ENCODE measurements at regions not wholly inside any gene's neighbourhood (a gene's known extent, or its start where the extent isn't known, plus 50 kb on each side); places are given as distances from the start of the nearest gene placed in this dataset.
"Not testable (repeated sequence)": the region's sequence is repeated elsewhere in the genome, so short reads cannot be mapped to it uniquely, and the experiment has no call there.

DNA sequence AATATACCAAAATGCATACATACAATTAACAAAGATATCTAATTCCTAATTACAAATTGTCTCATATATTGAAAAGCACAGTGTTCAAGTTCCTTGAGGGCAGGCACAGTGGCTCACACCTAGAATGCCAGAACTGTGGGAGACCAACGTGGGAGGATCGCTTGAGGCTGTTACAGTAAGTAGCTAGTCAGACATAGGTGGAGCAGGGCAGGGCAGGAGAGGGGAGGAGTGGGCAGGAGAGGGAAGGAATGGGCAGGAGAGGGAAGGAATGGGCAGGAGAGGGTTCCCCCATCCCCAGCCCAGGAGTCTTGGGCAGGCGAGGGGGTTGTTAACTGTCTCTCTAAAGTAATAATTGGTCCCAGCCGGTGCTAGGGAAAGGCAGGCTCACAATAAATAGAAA lies 325.9 kb downstream of the GOLGA6L6 start:
- H3K4me1 ChIP-seq (replicated peaks); H3K4me3 ChIP-seq; H3K9me3 ChIP-seq; H3K27me3 ChIP-seq (replicated peaks; ENCODE audit: insufficient read depth); H3K36me3 ChIP-seq; DNase-seq (ENCODE audit: low spot score); intact Hi-C loops (cut with DNase I); H3K27ac ChIP-seq: not testable (repeated sequence)
- 75% methylated on average over 4 of the region's 4 CpGs for WGBS

DNA sequence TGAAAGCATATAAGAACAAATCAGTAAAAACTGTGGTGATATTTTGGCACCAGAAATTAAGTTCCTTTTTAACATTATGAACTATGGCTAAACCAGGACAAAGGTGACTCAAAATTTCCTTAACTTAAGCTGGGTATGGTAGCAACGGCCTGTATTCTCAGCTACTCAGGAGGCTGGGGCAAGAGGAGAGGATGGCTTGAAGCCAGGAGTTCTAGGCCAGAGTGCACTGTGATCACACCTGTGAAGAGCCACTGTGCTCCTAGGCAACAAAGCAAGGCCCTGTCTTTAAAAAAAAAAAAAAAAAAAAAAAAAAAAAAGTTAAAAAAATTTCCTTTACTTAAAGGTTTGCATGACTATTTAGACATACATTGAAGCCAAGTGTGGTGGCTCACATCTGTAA lies 327.5 kb downstream of the GOLGA6L6 start:
- WGBS: 60% methylated on average over 1 of the region's 1 CpG

DNA sequence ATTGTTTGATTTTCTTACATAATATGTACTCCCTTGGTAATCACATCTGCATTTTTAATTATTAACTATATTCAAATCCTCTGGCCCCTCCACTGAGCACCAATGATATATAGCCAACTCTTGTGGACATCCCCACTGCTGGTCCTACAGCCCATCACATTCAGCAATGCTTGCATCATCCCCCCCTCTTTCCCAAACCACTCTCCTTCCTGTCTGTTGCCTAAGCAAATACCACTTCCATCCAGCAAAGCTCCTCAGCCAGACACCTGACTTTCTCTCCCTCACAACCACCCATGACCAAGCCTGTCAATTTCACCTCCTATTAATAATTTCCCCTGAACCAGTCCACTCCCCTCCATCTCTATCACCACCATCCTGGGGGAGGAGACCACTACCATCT lies 330.1 kb downstream of the GOLGA6L6 start:
- H3K4me1 ChIP-seq (replicated peaks); H3K9me3 ChIP-seq; H3K27me3 ChIP-seq (replicated peaks; ENCODE audit: insufficient read depth); DNase-seq (ENCODE audit: low spot score); intact Hi-C loops (cut with DNase I); H3K27ac ChIP-seq; H3K36me3 ChIP-seq; H3K4me3 ChIP-seq: not testable (repeated sequence)

More for the DNA sequence above, 327.5 kb downstream of the GOLGA6L6 start:
- H3K27me3 ChIP-seq (replicated peaks; ENCODE audit: insufficient read depth); DNase-seq (ENCODE audit: low spot score); H3K27ac ChIP-seq; intact Hi-C loops (cut with DNase I); H3K4me1 ChIP-seq (replicated peaks); H3K9me3 ChIP-seq; H3K4me3 ChIP-seq; H3K36me3 ChIP-seq: not testable (repeated sequence)

DNA sequence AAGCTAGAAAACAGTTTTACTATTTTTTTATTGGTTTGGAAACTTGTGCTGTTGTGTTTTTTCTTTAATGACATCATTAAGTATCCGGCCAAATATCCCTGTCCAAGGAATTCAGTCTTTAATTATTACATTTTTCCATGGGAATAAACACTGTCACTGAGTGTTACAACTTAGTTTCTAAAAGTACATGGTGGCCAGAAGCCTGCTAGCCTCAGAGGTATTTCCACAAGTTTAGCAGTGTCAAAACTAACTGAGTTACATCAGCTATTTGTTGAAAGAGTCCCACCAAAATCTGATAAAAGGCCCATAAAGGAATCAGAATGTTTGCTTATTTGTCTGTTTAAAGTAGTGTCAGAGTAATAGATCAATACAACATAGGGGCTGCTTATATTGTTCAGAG lies 331.6 kb downstream of the GOLGA6L6 start:
- H3K36me3 ChIP-seq; intact Hi-C loops (cut with DNase I); H3K4me1 ChIP-seq (replicated peaks); H3K27ac ChIP-seq; H3K4me3 ChIP-seq; H3K27me3 ChIP-seq (replicated peaks; ENCODE audit: insufficient read depth); H3K9me3 ChIP-seq; DNase-seq (ENCODE audit: low spot score): not testable (repeated sequence)
- 51% methylated on average over 1 of the region's 1 CpG for WGBS

DNA sequence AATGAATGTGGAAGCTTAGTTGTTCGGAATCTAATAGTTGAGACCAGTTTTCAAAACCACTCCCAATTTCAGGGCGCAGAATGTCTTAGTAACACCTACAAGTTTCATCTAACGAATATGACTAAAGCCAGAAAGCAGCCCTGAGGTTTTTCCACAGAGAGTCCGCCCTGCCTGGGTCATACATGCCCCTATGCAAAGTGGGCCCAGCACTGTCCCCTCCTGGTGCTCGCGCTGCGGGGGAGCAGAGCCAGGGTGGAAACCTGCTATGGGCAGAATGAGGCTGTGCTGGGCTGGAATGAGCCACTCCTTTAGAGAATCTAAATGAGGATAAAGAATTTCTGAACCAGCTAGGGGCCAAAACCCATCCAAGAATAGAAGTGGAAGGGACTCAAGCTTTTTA lies 334.0 kb downstream of the GOLGA6L6 start:
- DNase-seq (ENCODE audit: low spot score); intact Hi-C loops (cut with DNase I): not testable (repeated sequence)
- WGBS: 86% methylated on average over 7 of the region's 7 CpGs

DNA sequence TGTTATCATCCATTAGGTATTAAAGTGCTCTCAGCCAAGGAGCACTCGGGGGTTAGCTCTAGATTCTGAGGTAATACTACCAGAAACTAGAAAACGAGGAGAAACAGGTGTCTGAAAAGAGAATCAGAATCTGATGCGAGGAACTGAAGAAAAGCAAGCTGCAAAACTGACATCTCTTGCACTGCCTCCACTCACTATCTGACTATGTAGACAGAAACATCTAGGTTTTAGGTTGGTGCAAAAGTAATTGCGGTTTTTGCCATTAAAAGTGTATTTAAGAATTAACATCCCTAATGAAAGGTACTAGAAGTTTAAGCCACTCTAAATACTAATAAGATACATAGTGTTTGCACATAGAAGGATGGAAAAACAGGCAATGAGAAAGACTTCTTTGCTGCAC lies 334.4 kb downstream of the GOLGA6L6 start:
- H3K36me3 ChIP-seq; H3K4me3 ChIP-seq; H3K27ac ChIP-seq; DNase-seq (ENCODE audit: low spot score); H3K9me3 ChIP-seq; H3K27me3 ChIP-seq (replicated peaks; ENCODE audit: insufficient read depth); intact Hi-C loops (cut with DNase I); H3K4me1 ChIP-seq (replicated peaks): not testable (repeated sequence)
- 70% methylated on average over 4 of the region's 4 CpGs for WGBS

More for the DNA sequence above, 334.0 kb downstream of the GOLGA6L6 start:
- H3K9me3 ChIP-seq; H3K36me3 ChIP-seq; H3K4me3 ChIP-seq; H3K4me1 ChIP-seq (replicated peaks); H3K27me3 ChIP-seq (replicated peaks; ENCODE audit: insufficient read depth); H3K27ac ChIP-seq: not testable (repeated sequence)

DNA sequence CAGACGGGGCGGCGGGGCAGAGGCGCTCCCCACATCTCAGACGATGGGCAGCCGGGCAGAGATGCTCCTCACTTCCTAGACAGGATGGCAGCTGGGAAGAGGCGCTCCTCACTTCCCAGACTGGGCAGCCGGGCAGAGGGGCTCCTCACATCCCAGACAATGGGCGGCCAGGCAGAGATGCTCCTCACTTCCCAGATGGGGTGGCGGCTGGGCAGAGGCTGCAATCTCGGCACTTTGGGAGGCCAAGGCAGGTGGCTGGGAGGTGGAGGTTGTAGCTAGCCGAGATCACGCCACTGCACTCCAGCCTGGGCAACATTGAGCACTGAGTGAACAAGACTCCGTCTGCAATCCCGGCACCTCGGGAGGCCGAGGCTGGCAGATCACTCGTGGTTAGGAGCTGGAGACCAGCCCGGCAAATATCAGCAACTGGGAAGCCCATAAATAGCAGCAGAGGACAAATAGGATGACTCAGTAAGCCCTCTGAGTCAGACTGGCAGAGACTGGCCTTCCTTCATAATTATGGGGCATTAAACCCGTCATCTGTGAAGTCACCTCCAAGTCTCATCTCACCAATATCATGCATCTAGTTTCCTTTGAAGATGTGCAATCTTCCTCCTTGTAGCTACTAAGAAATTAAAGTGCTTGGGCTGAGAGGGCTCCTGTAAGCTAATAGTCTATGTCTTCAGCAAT lies 337.3 kb downstream of the GOLGA6L6 start:
- intact Hi-C loops (cut with DNase I); H3K4me1 ChIP-seq (replicated peaks); H3K4me3 ChIP-seq; H3K36me3 ChIP-seq; H3K9me3 ChIP-seq; H3K27me3 ChIP-seq (replicated peaks; ENCODE audit: insufficient read depth); H3K27ac ChIP-seq; DNase-seq (ENCODE audit: low spot score): not testable (repeated sequence)
- 79% methylated on average over 18 of the region's 20 CpGs for WGBS

DNA sequence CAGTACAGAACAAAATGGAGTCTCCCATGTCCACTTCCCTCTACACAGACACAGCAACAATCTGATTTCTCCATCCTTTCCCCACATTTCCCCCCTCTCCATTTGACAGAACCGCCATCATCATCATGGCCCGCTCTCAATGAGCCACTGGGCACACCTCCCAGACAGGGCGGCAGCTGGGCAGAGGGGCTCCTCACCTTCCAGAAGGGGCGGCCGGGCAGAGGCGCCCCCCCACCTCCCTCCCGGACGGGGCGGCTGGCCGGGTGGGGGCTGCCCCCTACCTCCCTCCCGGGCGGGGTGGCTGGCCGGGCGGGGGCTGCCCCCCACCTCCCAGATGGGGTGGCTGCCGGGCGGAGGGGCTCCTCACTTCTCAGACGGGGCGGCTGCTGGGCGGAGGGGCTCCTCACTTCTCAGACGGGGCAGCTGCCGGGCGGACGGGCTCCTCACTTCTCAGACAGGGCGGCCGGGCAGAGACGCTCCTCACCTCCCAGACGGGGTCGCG lies 337.9 kb downstream of the GOLGA6L6 start:
- H3K36me3 ChIP-seq; H3K9me3 ChIP-seq; H3K27ac ChIP-seq; DNase-seq (ENCODE audit: low spot score); H3K4me1 ChIP-seq (replicated peaks); H3K27me3 ChIP-seq (replicated peaks; ENCODE audit: insufficient read depth); intact Hi-C loops (cut with DNase I); H3K4me3 ChIP-seq: not testable (repeated sequence)
- 92% methylated on average over 18 of the region's 29 CpGs for WGBS

DNA sequence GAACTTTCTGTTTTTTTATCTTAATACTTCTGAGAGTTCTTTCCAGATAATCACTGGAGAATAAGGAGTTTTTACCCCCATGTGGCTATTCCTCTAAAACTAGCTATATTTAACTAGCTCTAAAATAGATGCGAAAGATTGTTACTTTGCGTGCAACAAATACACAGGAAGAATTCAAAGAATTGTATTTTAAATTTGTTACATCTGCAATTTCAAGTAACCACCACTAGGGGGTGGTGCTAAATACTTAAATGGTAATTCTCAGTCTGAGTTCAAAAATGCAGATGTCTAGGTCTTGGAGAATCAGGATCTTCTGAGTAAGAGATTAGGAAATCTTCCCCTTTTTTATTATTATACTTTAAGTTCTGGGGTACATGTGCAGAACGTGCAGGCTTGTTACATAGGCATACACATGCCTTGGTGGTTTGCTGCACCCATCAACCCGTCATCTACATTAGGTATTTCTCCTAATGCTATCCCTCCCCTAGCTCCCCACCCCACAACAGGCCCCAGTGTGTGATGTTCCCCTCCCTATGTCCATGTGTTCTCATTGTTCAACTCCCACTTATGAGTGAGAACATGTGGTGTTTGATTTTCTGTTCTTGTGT lies 346.9 kb downstream of the GOLGA6L6 start:
- WGBS: 72% methylated on average over 4 of the region's 4 CpGs
- intact Hi-C loops (cut with DNase I); H3K4me3 ChIP-seq; H3K4me1 ChIP-seq (replicated peaks); H3K27ac ChIP-seq; H3K36me3 ChIP-seq; H3K27me3 ChIP-seq (replicated peaks; ENCODE audit: insufficient read depth); H3K9me3 ChIP-seq; DNase-seq (ENCODE audit: low spot score): not testable (repeated sequence)
- TF ChIP-seq, protein P1, sequence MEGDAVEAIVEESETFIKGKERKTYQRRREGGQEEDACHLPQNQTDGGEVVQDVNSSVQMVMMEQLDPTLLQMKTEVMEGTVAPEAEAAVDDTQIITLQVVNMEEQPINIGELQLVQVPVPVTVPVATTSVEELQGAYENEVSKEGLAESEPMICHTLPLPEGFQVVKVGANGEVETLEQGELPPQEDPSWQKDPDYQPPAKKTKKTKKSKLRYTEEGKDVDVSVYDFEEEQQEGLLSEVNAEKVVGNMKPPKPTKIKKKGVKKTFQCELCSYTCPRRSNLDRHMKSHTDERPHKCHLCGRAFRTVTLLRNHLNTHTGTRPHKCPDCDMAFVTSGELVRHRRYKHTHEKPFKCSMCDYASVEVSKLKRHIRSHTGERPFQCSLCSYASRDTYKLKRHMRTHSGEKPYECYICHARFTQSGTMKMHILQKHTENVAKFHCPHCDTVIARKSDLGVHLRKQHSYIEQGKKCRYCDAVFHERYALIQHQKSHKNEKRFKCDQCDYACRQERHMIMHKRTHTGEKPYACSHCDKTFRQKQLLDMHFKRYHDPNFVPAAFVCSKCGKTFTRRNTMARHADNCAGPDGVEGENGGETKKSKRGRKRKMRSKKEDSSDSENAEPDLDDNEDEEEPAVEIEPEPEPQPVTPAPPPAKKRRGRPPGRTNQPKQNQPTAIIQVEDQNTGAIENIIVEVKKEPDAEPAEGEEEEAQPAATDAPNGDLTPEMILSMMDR (IDR thresholded peaks at IDR 0.05): peak in 2 of 4 experiments; percentile 15 to 34
